GM19372 (cell line): ENCODE measurements at regions not wholly inside any gene's neighbourhood (a gene's known extent, or its start where the extent isn't known, plus 50 kb on each side); places are given as distances from the start of the nearest gene placed in this dataset.
"Not testable (repeated sequence)": the region's sequence is repeated elsewhere in the genome, so short reads cannot be mapped to it uniquely, and the experiment has no call there.

ENCODE experiments used
- ATAC-seq: cut with Tn5 transposase; IDR thresholded peaks from one replicate; pipeline ENCODE4 v1.9.1; 2021; ENCODE audit warnings: mild to moderate bottlenecking, low read depth, moderate library complexity; ENCODE audit not compliant: unreplicated experiment

DNA sequence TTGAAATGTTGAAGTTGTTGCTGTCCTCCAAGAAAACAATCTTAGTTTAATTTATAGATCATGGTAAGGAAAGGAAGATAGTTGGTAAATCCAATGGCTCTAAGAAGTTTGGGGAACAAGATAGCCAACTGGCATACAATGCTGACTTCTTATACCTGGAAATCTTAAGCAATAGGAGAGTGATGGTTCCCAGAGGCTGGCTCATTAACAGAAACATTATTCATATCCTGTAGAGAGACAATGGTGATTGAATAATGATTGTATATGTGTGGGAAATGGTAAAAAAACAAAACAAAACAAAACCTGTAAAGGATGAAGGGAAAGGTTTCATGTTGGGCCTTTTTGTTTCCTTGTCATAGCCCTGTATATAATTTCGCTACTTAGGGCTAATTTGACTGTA is 174.9 kb upstream of the CTSO start:
- no peak for ATAC-seq

DNA sequence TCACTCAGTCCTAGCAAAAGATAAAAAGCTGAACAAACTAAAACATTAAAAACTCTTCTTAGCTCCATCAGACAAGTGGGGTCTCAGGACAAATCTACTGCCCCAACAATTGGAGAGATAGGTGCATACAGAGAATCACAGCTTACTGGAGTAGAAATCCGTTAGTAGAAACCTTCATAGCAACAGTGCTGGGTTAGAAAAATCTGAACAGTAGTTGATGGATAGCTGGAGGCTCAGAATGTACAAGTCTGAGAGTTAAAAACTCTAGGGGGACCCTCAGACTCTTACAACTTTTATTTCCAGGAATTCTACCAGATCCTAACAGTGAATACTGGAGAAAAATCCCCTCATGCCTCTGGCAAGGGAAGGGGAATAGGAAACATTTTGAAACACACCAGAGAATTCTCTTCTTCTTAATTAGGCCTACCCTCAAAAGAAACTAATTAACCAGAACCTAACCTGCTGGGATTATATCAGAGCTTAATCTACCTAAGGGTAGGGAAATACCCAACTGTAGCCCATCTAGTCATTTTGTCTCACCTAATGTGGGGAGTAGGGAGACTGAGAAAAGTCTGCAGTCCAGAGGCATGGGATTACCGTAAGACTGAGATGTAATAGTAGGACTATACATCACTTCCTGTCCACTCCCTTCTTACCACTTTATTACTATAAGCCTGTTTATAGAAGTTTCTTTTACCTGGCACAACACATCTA is 165.0 kb upstream of the CTSO start:
- no peak for ATAC-seq

DNA sequence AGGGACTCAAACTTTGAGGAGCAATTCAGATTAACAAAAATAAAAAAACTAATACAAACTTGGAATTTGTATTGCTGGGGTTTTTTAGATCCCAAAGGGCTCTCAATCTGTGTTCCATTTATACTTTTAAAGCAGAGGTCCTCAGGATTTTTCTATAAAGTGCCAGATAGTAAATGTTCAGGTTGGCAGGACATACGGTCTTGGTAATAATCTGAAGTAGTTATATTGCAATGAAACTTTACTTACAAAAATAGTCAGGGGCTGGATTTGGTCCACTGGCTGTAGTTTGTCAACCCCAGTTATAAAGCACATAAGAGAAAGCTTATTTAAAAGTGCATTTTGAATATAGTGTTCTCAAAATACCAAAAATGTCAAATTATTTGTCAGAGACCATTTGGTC is 164.1 kb upstream of the CTSO start:
- no peak for ATAC-seq

- ATAC-seq, result no peak
These were observed 163.3 kb upstream of the CTSO start for GRCh38 chr4:156116991-156117390.

DNA sequence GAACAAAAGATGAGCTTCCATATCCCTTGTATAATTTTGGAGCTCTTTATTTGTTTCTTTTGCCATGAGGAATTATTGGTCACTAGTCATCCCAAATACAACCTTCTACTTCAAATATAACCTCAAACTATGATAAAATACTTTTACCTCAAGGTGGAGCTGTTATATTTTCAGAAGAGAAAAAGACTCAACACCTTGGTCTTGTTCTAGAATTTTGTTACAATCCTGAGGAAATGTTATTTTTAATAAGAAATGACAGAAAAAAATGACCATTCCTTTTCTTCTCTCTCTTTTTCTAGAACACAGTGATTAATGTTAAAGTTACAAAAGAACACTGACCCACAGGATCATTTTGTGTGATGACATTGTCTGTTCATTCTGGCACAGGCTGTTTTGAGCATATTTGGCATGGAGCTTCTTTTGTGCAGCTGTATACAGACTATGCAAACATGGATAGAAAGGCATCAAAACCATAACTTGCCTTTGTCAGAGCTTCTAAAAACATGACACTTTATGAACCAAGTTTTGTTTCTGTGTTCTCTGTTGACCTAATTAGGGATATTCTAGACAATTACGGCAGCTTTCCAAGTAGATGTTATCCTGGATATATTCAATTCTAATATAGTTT is 159.6 kb upstream of the CTSO start:
- no peak for ATAC-seq

DNA sequence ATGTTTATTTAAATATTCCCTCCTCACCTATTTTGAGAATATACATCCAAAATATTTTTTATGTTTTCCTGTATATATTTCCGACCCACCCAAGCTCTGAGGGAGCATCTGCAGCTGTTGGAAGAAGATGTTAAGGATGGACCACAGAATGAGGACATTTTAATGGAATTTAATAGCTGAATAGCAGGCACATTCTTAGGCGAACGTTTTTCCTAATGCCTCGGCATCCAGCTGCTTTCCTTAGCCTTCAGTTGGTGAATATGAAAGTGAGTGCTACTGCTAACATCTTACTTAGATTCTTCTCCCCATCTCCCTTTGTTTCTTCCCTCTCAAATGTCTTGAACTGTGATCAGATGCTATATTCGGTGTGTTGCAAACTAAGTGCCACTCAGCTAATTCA is 158.0 kb upstream of the CTSO start:
- ATAC-seq, result no peak

DNA sequence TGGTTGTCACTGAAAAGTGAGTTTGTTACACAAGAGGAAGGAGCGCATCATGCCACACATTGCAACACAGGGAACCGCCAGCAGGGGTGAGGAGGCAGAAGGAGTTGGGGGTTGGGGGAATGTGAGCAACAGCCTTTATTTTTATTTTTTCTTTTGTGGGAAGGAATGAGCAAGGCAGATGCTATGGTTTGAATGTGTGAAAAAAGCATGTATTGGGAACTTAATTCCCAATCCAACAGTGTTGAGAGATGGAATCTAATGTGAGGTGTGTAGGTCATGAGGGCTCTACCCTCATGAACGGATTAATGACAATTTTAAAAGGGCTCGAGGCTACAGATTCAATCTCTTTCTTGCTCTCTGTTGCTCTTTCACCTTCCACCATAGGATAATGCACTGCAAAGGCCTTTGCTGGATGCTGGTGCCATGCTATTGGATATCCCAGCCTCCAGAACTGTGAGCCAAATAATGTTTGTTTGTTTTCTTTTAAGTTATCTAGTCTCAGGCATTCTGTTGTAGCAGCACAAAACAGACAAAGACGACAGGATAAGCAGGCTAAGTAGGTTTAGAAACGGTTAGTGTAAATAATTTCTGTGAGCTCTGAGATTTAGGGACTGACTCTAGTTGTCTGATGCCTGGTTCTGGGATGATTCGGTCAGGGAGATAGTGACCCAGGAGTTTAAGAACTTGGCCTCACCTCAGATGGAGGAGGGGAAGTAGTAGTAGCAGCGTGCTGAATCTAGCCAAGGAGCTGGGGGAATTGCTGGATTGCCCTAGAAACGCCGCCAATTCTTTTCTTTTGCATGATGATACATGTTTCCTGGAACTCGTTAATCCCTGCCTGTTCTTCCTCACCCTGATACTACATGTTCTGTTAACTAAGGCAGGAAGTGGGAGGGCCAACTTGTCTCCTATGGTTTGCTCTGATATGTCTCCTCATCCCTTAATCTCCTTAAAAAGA is 156.6 kb upstream of the CTSO start:
- no peak for ATAC-seq

GRCh38 chr4:156109087-156109486 is 155.4 kb upstream of the CTSO start:
- ATAC-seq, result not testable (repeated sequence)

DNA sequence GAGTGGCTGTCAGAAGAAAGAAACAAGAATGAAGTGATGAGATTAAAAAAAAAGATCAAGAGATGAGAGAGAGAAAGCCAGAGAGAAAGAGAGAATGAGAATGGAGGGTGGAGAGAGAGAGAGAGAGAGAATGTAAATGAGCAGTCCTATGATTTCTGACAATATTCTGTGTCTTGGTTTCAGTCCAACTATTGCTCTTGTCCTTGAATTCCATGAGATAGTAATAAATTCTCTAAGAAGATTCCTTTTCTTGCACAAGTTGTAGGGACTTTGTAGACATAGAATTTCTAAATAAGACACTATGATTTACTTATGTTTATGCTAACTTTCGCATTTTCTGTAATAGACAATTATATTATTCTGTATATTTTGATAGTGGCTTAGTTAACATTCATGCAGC is 149.6 kb upstream of the CTSO start:
- no peak for ATAC-seq

DNA sequence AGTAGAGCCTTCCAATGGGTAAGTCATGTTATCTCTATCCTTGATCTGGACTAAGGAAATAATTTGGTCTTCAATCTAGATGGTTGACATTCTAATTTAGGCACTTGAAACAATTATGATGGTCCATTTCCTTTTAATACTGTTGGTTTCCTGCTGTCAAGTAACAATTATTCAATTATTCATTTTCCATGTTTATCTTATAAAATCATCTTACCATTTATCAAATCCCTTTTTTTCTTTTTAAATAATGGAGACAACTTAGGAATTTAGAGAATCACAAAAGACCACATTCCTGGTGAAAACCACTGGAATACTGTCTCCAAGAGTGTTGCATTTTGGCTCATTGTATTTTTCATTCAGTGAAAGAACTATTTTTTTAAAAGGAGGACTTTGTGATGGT is 148.7 kb upstream of the CTSO start:
- ATAC-seq, result no peak

- no peak for ATAC-seq
These were observed 147.9 kb upstream of the CTSO start for GRCh38 chr4:156101571-156101970.

DNA sequence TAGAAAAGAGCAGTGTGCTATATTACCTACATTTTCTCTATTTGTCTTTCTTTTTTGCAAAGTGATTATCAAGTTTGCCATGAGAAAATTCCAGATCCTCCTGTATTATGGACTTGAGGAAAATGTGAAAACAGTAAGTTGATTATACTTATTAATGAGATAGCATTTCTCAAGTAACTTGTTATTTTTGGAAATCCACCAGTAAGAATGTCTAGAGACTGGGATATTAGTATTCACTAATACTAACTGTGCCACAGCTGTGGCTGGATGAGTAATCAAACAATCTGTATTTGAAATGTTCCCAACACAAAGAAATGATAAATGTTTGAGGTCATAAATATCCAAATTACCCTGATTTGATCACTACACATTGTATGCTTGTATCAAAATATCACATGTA is 147.0 kb upstream of the CTSO start:
- ATAC-seq, result no peak

DNA sequence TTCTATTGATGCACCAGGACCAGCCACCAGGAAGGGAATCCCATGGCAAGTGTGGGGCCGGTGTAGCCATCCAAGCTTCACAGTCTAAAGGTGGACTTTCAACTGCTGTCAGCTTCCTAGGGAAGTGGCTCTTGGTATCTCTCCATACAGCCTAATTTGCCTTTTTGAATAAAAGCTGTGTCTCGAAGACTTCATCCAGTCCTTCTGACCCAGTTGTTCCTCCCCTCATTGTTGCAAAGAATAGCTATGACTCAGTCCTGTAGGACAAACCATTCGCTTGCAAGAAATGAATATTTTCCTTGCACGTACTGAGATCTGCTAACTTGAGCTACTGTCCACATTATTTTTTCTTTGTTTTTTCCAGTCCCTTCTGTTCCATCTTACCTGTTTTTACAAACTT is 145.1 kb upstream of the CTSO start:
- ATAC-seq, result no peak

DNA sequence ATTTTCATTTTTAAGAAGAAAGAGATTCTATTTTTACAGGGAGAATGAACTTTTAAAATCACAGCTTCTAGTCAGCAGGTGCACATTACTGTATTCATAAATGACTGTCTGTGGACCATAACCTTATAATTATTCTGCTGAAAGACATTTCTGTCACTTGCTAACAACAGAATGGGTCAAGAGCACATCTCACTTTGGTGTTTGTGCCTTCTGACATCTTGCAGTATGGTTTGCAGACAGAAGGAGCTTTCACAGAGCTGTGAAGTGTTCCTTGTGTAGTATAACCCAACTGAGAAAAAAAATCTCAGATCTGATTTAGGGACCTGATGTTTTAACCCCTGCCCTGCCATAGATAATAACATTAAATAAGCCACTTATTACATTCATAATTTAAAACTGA is 131.4 kb upstream of the CTSO start:
- no peak for ATAC-seq

DNA sequence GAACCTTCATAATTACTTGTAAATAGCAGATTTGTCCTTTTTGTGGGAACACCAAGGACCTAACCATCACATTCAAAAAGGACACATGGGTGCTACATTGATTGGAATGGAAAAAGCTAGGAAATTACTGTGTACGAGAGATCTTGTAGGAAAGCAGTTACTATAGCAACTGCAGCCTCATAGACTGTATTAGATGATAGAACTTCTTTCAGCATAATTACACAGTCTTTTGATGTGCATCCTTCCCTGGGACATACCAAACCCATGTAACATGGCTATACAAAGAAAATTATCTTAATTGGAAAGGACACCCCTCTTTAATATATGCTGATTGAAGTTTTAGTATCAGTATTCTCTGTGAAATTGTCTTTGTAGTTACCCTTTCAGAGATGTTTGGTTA is 130.7 kb upstream of the CTSO start:
- no peak for ATAC-seq

GRCh38 chr4:156073976-156074375 is 120.3 kb upstream of the CTSO start:
- no peak for ATAC-seq

DNA sequence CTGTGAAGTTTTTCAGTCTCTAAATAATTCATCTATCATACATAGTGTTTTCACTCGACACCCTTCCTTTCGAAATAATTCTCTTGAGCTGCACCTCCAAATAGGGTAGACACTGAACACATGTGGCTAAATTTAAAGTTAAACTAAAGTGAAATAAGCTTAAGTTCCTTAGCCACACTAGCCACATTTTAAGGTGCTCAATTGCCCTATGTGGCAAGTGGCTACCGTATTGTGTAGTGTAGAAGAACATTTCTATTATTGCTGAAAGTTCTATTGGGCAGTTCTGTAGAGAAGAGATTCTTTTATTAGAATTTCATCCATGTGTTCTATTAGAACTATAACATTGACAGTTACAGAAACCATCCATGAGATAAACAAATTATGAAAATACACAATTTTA is 107.0 kb upstream of the CTSO start:
- no peak for ATAC-seq

- no peak for ATAC-seq
These were observed 99.5 kb upstream of the CTSO start for GRCh38 chr4:156053174-156053573.

- no peak for ATAC-seq
These were observed 98.5 kb upstream of the CTSO start for GRCh38 chr4:156052116-156052515.

GRCh38 chr4:156038772-156039171 is 85.1 kb upstream of the CTSO start:
- no peak for ATAC-seq

GRCh38 chr4:156036496-156036895 is 82.8 kb upstream of the CTSO start:
- no peak for ATAC-seq
